Peyer's patch (tissue), 4 donors: ENCODE measurements at regions not wholly inside any gene's neighbourhood (a gene's known extent, or its start where the extent isn't known, plus 50 kb on each side); places are given as distances from the start of the nearest gene placed in this dataset.

Experiments
- CTCF ChIP-seq, 6 experiments: fragments of 450-650 bp in 4 of 6; fragments of 200-600 bp in 2 of 6; sonication (generic) in 1 of 6; IDR thresholded peaks; one replicate each; pipeline ENCODE4 v1.5.1; 2017 to 2019; ENCODE audit warnings: antibody characterized with exemption in 6 of 6, mild to moderate bottlenecking in 3 of 6, moderate library complexity in 1 of 6
- POLR2A ChIP-seq, 2 donors: fragments of 450-650 bp; IDR thresholded peaks; one replicate each; pipeline ENCODE4 v1.5.1; 2017; ENCODE audit warnings: antibody characterized with exemption in 2 of 2, mild to moderate bottlenecking in 2 of 2, moderate library complexity in 2 of 2

- TF ChIP-seq CTCF (IDR thresholded peaks at IDR 0.05) (no peak), POLR2A (IDR thresholded peaks at IDR 0.05) (no peak)
These were observed 172.0 kb upstream of the TP63 start for GRCh38 chr3:189459231-189459630.
